HG02678 (cell line): ENCODE measurements at regions not wholly inside any gene's neighbourhood (a gene's known extent, or its start where the extent isn't known, plus 50 kb on each side); places are given as distances from the start of the nearest gene placed in this dataset.
A peak's percentile ranks its signal among the peaks of the same experiment; 100 is the strongest.
"Not testable (repeated sequence)": the region's sequence is repeated elsewhere in the genome, so short reads cannot be mapped to it uniquely, and the experiment has no call there.

Experiments used
- ATAC-seq: cut with Tn5 transposase; IDR thresholded peaks from one replicate; pipeline ENCODE4 v1.9.1; 2021; ENCODE audit warnings: mild to moderate bottlenecking, moderate library complexity; ENCODE audit not compliant: unreplicated experiment

- ATAC-seq = not testable (repeated sequence)
Measured at GRCh38 chr13:18248533-18249240, 932.9 kb downstream of the TUBA3C start.

GRCh38 chr13:18240086-18240485 lies 941.5 kb downstream of the TUBA3C start:
- not testable (repeated sequence) for ATAC-seq

DNA sequence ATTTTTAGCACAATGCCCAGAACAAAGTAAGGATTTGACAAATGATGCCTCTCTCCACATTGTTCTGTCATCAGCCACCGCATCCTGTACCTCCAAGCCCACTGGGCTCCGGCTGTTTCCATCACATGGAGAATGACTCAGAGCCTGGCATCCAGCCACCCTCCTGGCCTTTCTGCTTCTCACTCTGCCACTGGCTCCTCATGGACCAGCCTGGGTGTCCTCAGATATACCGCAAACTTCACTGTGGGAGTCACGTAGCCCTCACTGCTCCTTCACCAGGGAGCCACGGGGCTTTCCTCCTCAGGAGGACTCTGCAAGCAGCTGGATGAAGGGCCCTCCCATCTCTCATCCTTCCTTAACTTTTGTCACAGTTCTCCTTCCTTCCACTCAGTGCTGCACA lies 943.0 kb downstream of the TUBA3C start:
- ATAC-seq = not testable (repeated sequence)

- no peak for ATAC-seq
Measured at GRCh38 chr13:18236528-18236815, 945.2 kb downstream of the TUBA3C start.

DNA sequence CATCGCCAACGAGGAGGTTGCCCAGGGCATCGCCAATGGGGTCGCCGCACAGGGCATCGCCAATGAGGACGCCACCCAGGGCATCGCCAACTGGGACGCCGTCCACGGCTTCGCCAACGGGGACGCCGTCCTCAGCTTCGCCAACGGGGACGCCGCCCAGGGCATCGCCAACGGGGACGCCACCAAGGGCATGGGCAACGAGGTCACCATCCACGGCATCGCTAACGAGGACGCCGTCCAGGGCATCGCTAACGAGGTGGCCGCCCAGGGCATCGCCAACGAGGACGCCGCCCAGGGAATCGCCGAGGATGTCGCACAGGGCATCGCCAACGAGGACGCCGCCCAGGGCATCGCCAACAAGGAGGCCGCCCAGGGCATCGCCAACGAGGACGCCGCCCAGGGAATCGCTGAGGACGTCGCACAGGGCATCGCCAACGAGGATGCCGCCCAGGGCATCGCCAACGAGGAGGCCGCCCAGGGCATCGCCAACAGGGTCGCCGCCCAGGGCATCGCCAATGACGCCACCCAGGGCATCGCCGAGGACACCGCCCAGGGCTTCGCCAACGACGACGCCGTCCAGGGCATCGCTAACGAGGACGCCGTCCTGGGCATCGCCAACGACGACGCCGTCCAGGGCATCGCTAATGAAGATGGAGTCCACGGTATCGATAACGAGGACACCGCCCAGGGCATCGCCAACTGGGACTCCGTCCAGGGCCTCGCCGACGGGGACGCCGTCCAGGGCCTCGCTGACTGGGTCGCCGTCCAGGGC lies 945.7 kb downstream of the TUBA3C start:
- ATAC-seq = no peak

DNA sequence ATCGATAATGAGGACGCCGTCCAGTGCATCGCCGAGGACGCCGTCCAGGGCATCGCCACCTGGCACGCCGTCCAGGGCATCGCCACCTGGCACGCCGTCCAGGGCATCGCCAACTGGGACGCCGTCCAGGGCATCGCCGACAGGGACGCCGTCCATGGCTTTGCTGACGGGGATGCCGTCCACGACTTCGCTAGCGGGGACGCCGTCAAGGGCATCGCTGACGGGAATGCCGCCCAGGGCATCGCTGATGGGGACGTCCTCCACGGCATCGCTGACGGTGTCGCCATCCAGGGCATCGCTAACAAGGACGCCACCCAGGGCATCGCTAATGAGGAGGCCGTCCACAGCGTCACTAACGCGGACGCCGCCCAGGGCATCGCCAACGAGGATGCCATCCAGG lies 946.5 kb downstream of the TUBA3C start:
- ATAC-seq = no peak

- not testable (repeated sequence) for ATAC-seq
Measured at GRCh38 chr13:18234451-18234850, 947.2 kb downstream of the TUBA3C start.

DNA sequence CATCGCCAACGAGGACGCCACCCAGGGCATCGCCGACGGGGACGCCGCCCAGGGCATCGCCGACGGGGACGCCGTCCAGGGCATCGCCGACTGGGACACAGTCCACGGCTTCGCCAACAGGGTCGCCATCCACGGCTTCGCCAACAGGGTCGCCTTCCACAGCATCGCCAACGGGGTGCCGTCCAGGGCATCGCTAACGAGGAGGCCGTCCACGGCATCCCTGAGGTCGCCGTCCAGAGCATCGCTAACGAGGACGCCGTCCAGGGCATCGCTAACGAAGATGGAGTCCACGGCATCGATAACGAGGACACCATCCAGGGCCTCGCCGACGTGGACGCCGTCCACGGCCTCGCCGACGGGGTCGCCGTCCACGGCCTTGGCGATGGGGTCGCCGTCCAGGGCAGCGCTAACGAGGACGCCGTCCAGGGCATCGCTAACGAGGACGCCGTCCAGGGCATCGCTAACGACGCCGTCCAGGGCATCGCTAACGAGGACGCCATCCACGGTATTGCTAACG lies 947.8 kb downstream of the TUBA3C start:
- ATAC-seq = no peak

DNA sequence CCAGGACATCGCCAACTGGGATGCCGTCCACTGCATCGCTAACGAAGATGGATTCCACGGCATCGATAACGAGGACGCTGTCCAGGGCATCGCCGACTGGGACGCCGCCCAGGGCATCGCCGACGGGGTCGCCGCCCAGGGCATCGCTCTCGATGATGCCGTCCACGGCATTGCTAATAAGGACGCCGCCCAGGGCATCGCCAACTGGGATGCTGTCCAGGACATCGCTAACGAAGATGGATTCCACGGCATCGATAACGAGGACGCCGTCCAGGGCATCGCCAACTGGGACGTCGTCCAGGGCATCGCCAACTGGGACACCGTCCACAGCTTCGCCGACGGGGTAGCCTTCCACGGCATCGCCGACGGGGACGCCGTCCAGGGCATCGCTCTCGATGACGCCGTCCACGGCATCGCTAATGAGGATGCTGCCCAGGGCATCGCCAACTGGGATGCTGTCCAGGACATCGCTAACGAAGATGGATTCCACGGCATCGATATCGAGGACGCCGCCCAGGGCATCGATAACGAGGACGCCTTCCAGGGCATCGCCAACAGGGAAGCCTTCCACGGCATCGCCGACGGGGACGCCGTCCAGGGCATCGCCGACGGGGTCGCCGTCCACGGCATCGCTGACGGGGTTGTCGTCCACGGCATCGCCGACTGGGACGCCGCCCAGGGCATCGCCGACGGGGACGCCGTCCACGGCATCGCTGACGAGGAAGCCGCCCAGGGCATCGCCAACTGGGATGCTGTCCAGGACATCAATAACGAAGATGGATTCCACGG lies 948.4 kb downstream of the TUBA3C start:
- no peak for ATAC-seq

DNA sequence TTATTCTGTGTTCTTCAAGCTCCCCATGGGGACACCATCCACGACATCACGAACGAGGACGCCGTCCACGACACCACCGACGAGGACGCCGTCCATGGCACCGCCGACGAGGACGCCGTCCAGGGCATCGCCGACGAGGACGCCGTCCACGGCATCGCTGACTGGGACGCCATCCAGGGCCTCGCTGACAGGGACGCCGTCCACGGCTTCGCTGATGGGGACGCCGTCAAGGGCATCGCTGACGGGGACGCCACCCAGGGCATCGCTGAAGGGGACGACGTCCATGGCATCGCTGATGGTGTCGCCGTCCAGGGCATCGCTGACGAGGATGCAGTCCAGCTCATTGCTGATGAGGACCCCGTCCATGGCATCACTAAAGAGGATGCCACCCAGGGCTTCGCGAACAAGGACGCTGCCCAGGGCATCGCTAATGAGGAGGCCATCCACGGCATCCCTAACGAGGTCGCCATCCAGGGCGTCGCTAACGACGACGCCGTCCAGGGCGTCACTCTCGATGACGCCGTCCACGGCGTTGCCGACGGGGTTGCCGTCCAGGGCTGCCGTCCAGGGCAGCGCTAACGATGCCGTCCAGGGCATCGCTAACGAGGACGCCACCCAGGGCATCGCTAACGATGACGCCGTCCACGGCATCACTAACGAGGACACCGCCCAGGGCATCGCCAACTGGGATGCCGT lies 949.2 kb downstream of the TUBA3C start:
- no peak for ATAC-seq

DNA sequence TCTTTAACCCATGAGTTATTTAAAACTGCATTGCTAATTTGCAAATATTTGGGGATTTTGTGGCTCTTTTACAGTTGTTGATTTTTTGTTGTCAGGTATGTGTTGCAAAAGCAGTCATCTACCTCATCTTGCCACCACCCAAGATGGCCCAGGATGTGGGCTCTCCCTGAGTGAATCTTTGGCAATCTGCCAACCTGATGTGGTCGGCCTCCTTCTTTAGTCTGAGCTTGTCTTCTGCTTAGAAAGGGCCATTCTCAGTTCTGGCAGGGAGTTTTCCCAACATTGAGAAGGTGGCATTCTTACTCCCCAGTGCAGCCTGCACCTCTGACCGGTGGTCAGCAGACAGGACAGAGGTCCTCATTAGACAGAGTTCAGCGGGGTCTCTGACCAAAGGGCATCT lies 957.2 kb downstream of the TUBA3C start:
- ATAC-seq = not testable (repeated sequence)

DNA sequence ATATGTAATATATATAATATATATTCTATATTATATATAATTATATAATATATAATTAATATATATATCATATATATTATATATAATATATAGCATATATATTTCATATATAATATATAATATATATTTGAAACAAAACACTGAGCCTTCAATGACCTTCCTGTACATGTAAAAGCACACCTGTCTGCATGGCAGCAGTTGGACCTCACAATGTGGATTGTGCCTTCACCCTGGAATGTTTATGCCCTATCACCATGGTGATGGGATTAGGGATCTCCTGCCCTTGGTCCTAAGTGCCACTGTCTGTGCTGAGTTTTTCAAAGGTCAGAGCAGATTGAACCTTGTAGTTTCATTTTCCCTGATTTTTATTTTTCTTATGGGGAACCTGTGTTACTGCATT lies 966.9 kb downstream of the TUBA3C start:
- ATAC-seq = peak; percentile 25

GRCh38 chr13:18213511-18213910 lies 968.1 kb downstream of the TUBA3C start:
- ATAC-seq = not testable (repeated sequence)

DNA sequence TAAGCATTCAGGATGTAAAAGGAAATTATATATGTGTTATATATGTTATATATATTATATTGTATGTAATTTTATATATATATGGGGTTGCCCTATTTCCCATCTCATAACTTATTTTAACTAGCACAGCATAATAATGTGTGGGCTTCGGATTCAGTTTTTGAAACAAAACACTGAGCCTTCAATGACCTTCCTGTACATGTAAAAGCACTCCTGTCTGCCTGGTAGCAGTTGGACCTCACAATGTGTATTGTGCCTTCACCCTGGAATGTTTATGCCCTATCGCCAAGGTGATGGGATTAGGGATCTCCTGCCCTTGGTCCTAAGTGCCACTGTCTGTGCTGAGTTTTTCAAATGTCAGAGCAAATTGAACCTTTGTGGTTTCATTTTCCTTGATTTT lies 968.8 kb downstream of the TUBA3C start:
- ATAC-seq = peak; percentile 27

GRCh38 chr13:18211752-18212560 lies 969.7 kb downstream of the TUBA3C start:
- ATAC-seq = peak; percentile 85

GRCh38 chr13:18204614-18205178 lies 976.9 kb downstream of the TUBA3C start:
- ATAC-seq = not testable (repeated sequence)

DNA sequence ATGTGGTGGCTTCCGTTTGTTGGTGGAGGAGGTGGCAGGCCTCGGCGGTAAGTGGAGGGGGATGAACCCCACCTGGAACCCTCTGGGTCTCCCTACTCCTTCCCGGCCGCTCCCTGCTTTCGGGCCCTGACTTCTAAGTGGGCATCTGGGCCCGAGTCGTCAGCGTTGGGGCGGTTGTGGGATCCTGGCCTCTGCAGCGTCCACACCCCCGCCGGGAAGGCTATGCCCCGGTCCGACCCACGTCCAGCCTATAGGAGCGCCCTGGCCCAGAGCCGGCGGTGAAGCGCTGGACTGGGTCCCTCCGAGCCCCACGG lies 986.3 kb downstream of the TUBA3C start:
- not testable (repeated sequence) for ATAC-seq

DNA sequence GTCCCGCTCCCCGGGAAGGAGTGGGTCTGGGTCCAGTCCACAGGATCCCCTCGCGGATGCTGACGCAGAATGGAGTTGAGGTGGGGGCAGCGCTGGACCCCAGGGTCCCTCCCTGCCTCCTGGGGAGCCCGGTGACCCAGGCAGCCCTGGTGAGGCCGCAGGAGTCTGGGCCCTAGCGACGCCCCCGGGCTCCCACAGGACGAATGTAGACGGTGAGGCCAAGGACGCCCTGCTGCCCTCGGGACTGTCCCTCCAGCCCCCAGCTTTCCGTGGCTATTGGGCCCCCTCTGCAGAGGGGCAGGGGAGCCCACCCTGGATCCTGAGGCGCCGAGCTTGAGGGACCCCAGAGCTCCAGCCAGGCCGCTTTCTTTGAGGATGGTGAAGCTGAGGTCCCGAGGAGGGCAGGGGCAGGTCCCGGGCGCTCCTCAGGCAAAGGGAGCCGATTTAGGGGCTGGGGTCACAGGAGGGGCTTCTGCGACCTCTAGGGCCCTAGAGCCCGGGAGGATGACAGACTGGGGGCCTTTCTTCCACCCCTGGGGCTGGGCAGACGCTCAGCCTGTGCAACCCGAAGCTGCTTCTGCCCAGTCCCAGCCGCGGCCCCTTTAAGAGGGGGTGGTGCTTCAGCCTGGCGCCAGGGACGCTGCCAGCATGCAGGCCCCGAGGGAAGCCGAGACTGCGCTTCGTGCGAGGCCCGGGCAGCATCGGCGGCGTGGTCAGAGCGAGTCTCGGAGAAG lies 986.8 kb downstream of the TUBA3C start:
- ATAC-seq = peak; percentile 51

GRCh38 chr13:18194104-18194503 lies 987.5 kb downstream of the TUBA3C start:
- ATAC-seq = not testable (repeated sequence)
